ENCODE measurements at regions not wholly inside any gene's neighbourhood (a gene's known extent, or its start where the extent isn't known, plus 50 kb on each side); places are given as distances from the start of the nearest gene placed in this dataset.
"Not testable (repeated sequence)": the region's sequence is repeated elsewhere in the genome, so short reads cannot be mapped to it uniquely, and the experiment has no call there.

GRCh38 chr4:78660559-78660958, 109.0 kb downstream of the ANXA3 start:
- no peak for TF ChIP-seq CTCF (IDR thresholded peaks at IDR 0.05; ENCODE audit: low read depth, low read length)
- Histone ChIP-seq H3K27me3 (no peaks in the 10 kb centered on the region), H3K4me3 (no peak overlapping the region), H3K27ac (no peak overlapping the region), H3K4me1 (ENCODE audit: low read depth) (no peaks in the 10 kb centered on the region), H3K36me3 (no peaks in the 10 kb centered on the region), H3K9me3 (ENCODE audit: low read depth) (no peaks in the 10 kb centered on the region)
- DNase-seq (ENCODE audit: low read depth in 1 of 2, low spot score in 1 of 2) = no peak

- H3K27ac ChIP-seq = no peak overlapping the region
- TF ChIP-seq CTCF (IDR thresholded peaks at IDR 0.05; ENCODE audit: low read depth, low read length) = no peak
These were observed 109.6 kb downstream of the ANXA3 start for GRCh38 chr4:78661086-78661690.

GRCh38 chr4:78661921-78662521, 110.5 kb downstream of the ANXA3 start:
- Histone ChIP-seq H3K4me3 (no peak overlapping the region), H3K9me3 (ENCODE audit: low read depth) (no peaks in the 10 kb centered on the region), H3K36me3 (no peaks in the 10 kb centered on the region), H3K4me1 (ENCODE audit: low read depth) (no peaks in the 10 kb centered on the region), H3K27me3 (no peaks in the 10 kb centered on the region), H3K27ac (no peak overlapping the region)
- no peak for TF ChIP-seq CTCF (IDR thresholded peaks at IDR 0.05; ENCODE audit: low read depth, low read length)
- DNase-seq (ENCODE audit: low read depth in 1 of 2, low spot score in 1 of 2) = peak in 1 of 2 donors; percentile 81

More at GRCh38 chr4:78661086-78661690, 109.6 kb downstream of the ANXA3 start:
- DNase-seq (ENCODE audit: low read depth in 1 of 2, low spot score in 1 of 2) = no peak
- H3K4me1 ChIP-seq (ENCODE audit: low read depth) = no peaks in the 10 kb centered on the region
- no peaks in the 10 kb centered on the region for H3K27me3 ChIP-seq
- H3K4me3 ChIP-seq = no peak overlapping the region
- no peaks in the 10 kb centered on the region for H3K36me3 ChIP-seq
- no peaks in the 10 kb centered on the region for H3K9me3 ChIP-seq (ENCODE audit: low read depth)

- Histone ChIP-seq H3K27me3 (no peaks in the 10 kb centered on the region), H3K36me3 (no peaks in the 10 kb centered on the region), H3K27ac (no peak overlapping the region), H3K4me3 (no peak overlapping the region), H3K9me3 (ENCODE audit: low read depth) (no peaks in the 10 kb centered on the region), H3K4me1 (ENCODE audit: low read depth) (no peaks in the 10 kb centered on the region)
- no peak for TF ChIP-seq CTCF (IDR thresholded peaks at IDR 0.05; ENCODE audit: low read depth, low read length)
- no peak for DNase-seq (ENCODE audit: low read depth in 1 of 2, low spot score in 1 of 2)
These were observed 111.1 kb downstream of the ANXA3 start for GRCh38 chr4:78662658-78663057.

GRCh38 chr4:78664296-78664695, 111.9 kb upstream of the BMP2K start:
- not testable (repeated sequence) for H3K36me3 ChIP-seq; H3K4me1 ChIP-seq (ENCODE audit: low read depth); H3K27me3 ChIP-seq; H3K4me3 ChIP-seq; H3K27ac ChIP-seq; DNase-seq (ENCODE audit: low read depth in 1 of 2, low spot score in 1 of 2); H3K9me3 ChIP-seq (ENCODE audit: low read depth)

- H3K27me3 ChIP-seq = no peaks in the 10 kb centered on the region
- no peak for TF ChIP-seq CTCF (IDR thresholded peaks at IDR 0.05; ENCODE audit: low read depth, low read length)
- H3K4me1 ChIP-seq (ENCODE audit: low read depth) = no peaks in the 10 kb centered on the region
- no peak for DNase-seq (ENCODE audit: low read depth in 1 of 2, low spot score in 1 of 2)
- no peak overlapping the region for H3K4me3 ChIP-seq
- H3K27ac ChIP-seq = no peak overlapping the region
- H3K36me3 ChIP-seq = no peaks in the 10 kb centered on the region
- no peaks in the 10 kb centered on the region for H3K9me3 ChIP-seq (ENCODE audit: low read depth)
These were observed 110.9 kb upstream of the BMP2K start for GRCh38 chr4:78665216-78665770.
